GM10266 (cell line): ENCODE measurements at regions not wholly inside any gene's neighbourhood (a gene's known extent, or its start where the extent isn't known, plus 50 kb on each side); places are given as distances from the start of the nearest gene placed in this dataset.

Source experiments
- DNase-seq: peaks from one replicate; pipeline ENCODE4 v3.0.0; 2012; ENCODE audit errors: extremely low spot score
- CTCF ChIP-seq: IDR thresholded peaks from 2 replicates; pipeline ENCODE4 v1.5.1; 2012; ENCODE audit warnings: mild to moderate bottlenecking, low read depth; ENCODE audit not compliant: control insufficient read depth, insufficient read depth; ENCODE audit errors: missing control alignments

GRCh38 chr12:76193961-76194360, 109.5 kb upstream of the NAP1L1 start:
- no peak for TF ChIP-seq CTCF

GRCh38 chr12:76192416-76192815, 107.9 kb upstream of the NAP1L1 start:
- DNase-seq = no peak
- TF ChIP-seq CTCF = no peak

More at GRCh38 chr12:76193961-76194360, 109.5 kb upstream of the NAP1L1 start:
- DNase-seq = no peak

GRCh38 chr12:76190299-76190698, 105.8 kb upstream of the NAP1L1 start:
- no peak for TF ChIP-seq CTCF
- DNase-seq = no peak

GRCh38 chr12:76189851-76190250, 105.4 kb upstream of the NAP1L1 start:
- no peak for TF ChIP-seq CTCF

GRCh38 chr12:76187177-76187576, 102.7 kb upstream of the NAP1L1 start:
- TF ChIP-seq CTCF = no peak
- DNase-seq = no peak

More at GRCh38 chr12:76189851-76190250, 105.4 kb upstream of the NAP1L1 start:
- DNase-seq = no peak

- no peak for TF ChIP-seq CTCF
- no peak for DNase-seq
Measured at GRCh38 chr12:76186131-76186906, 101.8 kb upstream of the NAP1L1 start.

- peak; percentile 41 for DNase-seq
- TF ChIP-seq CTCF = no peak
Measured at GRCh38 chr12:76183459-76184186, 99.1 kb upstream of the NAP1L1 start.
